ENCODE measurements at regions not wholly inside any gene's neighbourhood (a gene's known extent, or its start where the extent isn't known, plus 50 kb on each side); places are given as distances from the start of the nearest gene placed in this dataset.
"Not testable (repeated sequence)": the region's sequence is repeated elsewhere in the genome, so short reads cannot be mapped to it uniquely, and the experiment has no call there.

GRCh38 chr16:51831595-51832367 is 680.7 kb upstream of the SALL1 start:
- Mint-ChIP-seq H3K9me3 (peaks cover 0 to 6% of the 10 kb centered on the region in 2 donors), H3K4me1 (no peaks in the 10 kb centered on the region)

GRCh38 chr16:51831034-51831433 is 680.0 kb upstream of the SALL1 start:
- 91% methylated on average over 5 of the region's 6 CpGs for WGBS (ENCODE audit: insufficient coverage)
- H3K27ac Mint-ChIP-seq; H3K9me3 ChIP-seq (ENCODE audit: control insufficient read depth, insufficient read depth, low read length); DNase-seq; H3K4me3 ChIP-seq (ENCODE audit: low read length); H3K36me3 Mint-ChIP-seq; intact Hi-C loops (cut with micrococcal nuclease); H3K9me3 Mint-ChIP-seq; H3K4me1 Mint-ChIP-seq; H3K27me3 ChIP-seq (ENCODE audit: control insufficient read depth, insufficient read depth, low read length); H3K36me3 ChIP-seq (ENCODE audit: control insufficient read depth, insufficient read depth, low read length); H3K27me3 Mint-ChIP-seq (ENCODE audit: low read depth in 2 of 2); ATAC-seq; H3K4me3 Mint-ChIP-seq; H3K4me1 ChIP-seq (ENCODE audit: control insufficient read depth, insufficient read depth, low read length); H3K27ac ChIP-seq (ENCODE audit: low read length): not testable (repeated sequence)

More at GRCh38 chr16:51831595-51832367, 680.7 kb upstream of the SALL1 start:
- intact Hi-C loops (cut with micrococcal nuclease) = no loop called here
- Mint-ChIP-seq H3K36me3 (no peaks in the 10 kb centered on the region), H3K27me3 (ENCODE audit: low read depth in 2 of 2) (no peaks in the 10 kb centered on the region), H3K4me3 (no peak overlapping the region), H3K27ac (no peak overlapping the region)
- TF ChIP-seq, protein P1, sequence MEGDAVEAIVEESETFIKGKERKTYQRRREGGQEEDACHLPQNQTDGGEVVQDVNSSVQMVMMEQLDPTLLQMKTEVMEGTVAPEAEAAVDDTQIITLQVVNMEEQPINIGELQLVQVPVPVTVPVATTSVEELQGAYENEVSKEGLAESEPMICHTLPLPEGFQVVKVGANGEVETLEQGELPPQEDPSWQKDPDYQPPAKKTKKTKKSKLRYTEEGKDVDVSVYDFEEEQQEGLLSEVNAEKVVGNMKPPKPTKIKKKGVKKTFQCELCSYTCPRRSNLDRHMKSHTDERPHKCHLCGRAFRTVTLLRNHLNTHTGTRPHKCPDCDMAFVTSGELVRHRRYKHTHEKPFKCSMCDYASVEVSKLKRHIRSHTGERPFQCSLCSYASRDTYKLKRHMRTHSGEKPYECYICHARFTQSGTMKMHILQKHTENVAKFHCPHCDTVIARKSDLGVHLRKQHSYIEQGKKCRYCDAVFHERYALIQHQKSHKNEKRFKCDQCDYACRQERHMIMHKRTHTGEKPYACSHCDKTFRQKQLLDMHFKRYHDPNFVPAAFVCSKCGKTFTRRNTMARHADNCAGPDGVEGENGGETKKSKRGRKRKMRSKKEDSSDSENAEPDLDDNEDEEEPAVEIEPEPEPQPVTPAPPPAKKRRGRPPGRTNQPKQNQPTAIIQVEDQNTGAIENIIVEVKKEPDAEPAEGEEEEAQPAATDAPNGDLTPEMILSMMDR (IDR thresholded peaks at IDR 0.05) = no peak
- no peaks in the 10 kb centered on the region for H3K27me3 ChIP-seq (ENCODE audit: control insufficient read depth, insufficient read depth, low read length)
- DNase-seq (no peak), ATAC-seq (no peak)
- H3K4me1 ChIP-seq (ENCODE audit: control insufficient read depth, insufficient read depth, low read length) = no peaks in the 10 kb centered on the region
- peaks cover 5% of the 10 kb centered on the region for H3K9me3 ChIP-seq (ENCODE audit: control insufficient read depth, insufficient read depth, low read length)
- 76% methylated on average over 6 of the region's 6 CpGs for WGBS (ENCODE audit: insufficient coverage)
- no peak overlapping the region for H3K4me3 ChIP-seq (ENCODE audit: low read length)
- no peaks in the 10 kb centered on the region for H3K36me3 ChIP-seq (ENCODE audit: control insufficient read depth, insufficient read depth, low read length)
- no peak overlapping the region for H3K27ac ChIP-seq (ENCODE audit: low read length)

GRCh38 chr16:51825779-51826178 is 674.7 kb upstream of the SALL1 start:
- H3K4me1 Mint-ChIP-seq = no peaks in the 10 kb centered on the region
- TF ChIP-seq, protein P1 (IDR thresholded peaks at IDR 0.05) = no peak
- Histone ChIP-seq H3K4me1 (ENCODE audit: control insufficient read depth, insufficient read depth, low read length) (no peaks in the 10 kb centered on the region), H3K27me3 (ENCODE audit: control insufficient read depth, insufficient read depth, low read length) (no peaks in the 10 kb centered on the region), H3K4me3 (ENCODE audit: low read length) (no peak overlapping the region), H3K27ac (ENCODE audit: low read length) (no peak overlapping the region), H3K36me3 (ENCODE audit: control insufficient read depth, insufficient read depth, low read length) (no peaks in the 10 kb centered on the region), H3K9me3 (ENCODE audit: control insufficient read depth, insufficient read depth, low read length) (no peaks in the 10 kb centered on the region)
- no peak overlapping the region for H3K4me3 Mint-ChIP-seq
- peaks cover 0 to 10% of the 10 kb centered on the region in 2 donors for H3K9me3 Mint-ChIP-seq
- no peaks in the 10 kb centered on the region for H3K27me3 Mint-ChIP-seq (ENCODE audit: low read depth in 2 of 2)
- DNase-seq (no peak), ATAC-seq (no peak)
- no peaks in the 10 kb centered on the region for H3K36me3 Mint-ChIP-seq
- intact Hi-C loops (cut with micrococcal nuclease) = no loop called here
- no peak overlapping the region for H3K27ac Mint-ChIP-seq
- WGBS (ENCODE audit: insufficient coverage) = no CpG with 5 or more reads among the region's 2 CpGs

- H3K27ac ChIP-seq (ENCODE audit: low read length) = no peak overlapping the region
- intact Hi-C loops (cut with micrococcal nuclease) = no loop called here
- no peaks in the 10 kb centered on the region for H3K4me1 ChIP-seq (ENCODE audit: control insufficient read depth, insufficient read depth, low read length)
- ATAC-seq (no peak), DNase-seq (no peak)
- Mint-ChIP-seq H3K9me3 (peaks cover 0 to 10% of the 10 kb centered on the region in 2 donors), H3K27me3 (ENCODE audit: low read depth in 2 of 2) (no peaks in the 10 kb centered on the region), H3K4me1 (no peaks in the 10 kb centered on the region), H3K27ac (no peak overlapping the region), H3K4me3 (no peak overlapping the region), H3K36me3 (no peaks in the 10 kb centered on the region)
- TF ChIP-seq, protein P1 (IDR thresholded peaks at IDR 0.05) = no peak
- no peaks in the 10 kb centered on the region for H3K36me3 ChIP-seq (ENCODE audit: control insufficient read depth, insufficient read depth, low read length)
- WGBS (ENCODE audit: insufficient coverage) = 61% methylated on average over 2 of the region's 2 CpGs
- no peaks in the 10 kb centered on the region for H3K9me3 ChIP-seq (ENCODE audit: control insufficient read depth, insufficient read depth, low read length)
- no peak overlapping the region for H3K4me3 ChIP-seq (ENCODE audit: low read length)
- no peaks in the 10 kb centered on the region for H3K27me3 ChIP-seq (ENCODE audit: control insufficient read depth, insufficient read depth, low read length)
Measured at GRCh38 chr16:51822471-51822870, 671.4 kb upstream of the SALL1 start.
